ENCODE measurements at regions not wholly inside any gene's neighbourhood (a gene's known extent, or its start where the extent isn't known, plus 50 kb on each side); places are given as distances from the start of the nearest gene placed in this dataset.

DNA sequence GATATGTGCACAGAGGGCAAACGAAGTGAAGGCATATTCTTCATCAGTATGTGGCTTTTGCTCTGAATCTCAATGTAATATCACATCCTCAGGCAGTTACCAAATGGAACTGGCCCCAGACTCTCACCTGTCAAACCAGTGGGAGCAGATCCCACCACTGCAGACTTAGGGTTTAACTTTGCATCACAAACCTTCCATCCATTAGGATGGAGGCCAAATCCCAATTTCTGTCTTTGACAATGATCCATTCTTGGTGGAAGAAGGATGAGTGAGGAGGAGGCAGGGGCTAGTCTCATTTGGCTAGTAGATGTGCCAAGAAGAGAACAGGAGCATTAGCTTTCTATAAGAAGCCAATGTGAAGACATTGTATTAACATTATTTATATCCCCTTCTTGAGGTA, 413.5 kb upstream of the SPRY2 start:
- TF ChIP-seq, protein P1, sequence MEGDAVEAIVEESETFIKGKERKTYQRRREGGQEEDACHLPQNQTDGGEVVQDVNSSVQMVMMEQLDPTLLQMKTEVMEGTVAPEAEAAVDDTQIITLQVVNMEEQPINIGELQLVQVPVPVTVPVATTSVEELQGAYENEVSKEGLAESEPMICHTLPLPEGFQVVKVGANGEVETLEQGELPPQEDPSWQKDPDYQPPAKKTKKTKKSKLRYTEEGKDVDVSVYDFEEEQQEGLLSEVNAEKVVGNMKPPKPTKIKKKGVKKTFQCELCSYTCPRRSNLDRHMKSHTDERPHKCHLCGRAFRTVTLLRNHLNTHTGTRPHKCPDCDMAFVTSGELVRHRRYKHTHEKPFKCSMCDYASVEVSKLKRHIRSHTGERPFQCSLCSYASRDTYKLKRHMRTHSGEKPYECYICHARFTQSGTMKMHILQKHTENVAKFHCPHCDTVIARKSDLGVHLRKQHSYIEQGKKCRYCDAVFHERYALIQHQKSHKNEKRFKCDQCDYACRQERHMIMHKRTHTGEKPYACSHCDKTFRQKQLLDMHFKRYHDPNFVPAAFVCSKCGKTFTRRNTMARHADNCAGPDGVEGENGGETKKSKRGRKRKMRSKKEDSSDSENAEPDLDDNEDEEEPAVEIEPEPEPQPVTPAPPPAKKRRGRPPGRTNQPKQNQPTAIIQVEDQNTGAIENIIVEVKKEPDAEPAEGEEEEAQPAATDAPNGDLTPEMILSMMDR (IDR thresholded peaks at IDR 0.05): no peak
- no peak for TF ChIP-seq POLR2A (IDR thresholded peaks at IDR 0.05)
